ENCODE measurements at regions not wholly inside any gene's neighbourhood (a gene's known extent, or its start where the extent isn't known, plus 50 kb on each side); places are given as distances from the start of the nearest gene placed in this dataset.
"Not testable (repeated sequence)": the region's sequence is repeated elsewhere in the genome, so short reads cannot be mapped to it uniquely, and the experiment has no call there.

DNA sequence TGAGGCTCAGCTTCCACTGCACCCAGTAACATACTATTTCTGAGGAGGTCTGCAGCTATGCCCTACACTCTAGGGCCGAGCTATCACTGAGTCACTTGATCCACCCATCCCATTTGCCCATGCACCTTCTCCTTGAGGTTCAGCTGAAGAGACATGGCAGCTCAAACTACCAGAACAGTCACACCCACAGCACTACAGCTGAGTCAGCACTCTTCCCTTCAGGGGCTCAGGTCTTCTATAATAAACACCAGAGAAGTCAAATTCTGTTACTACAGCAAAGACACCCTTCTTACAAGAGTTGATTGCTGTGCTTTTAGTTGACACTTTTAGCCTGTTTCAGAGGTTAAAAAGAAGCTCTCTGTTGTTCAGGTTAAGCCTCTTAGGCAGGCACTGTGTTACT lies 1696.4 kb upstream of the ADGRL3 start:
- no peak for DNase-seq (ENCODE audit: low read depth)
- no peaks in the 10 kb centered on the region for H3K79me2 ChIP-seq (ENCODE audit: insufficient read depth, low read length)
- no peaks in the 10 kb centered on the region for H3K36me3 Mint-ChIP-seq (ENCODE audit: low read depth, unreplicated experiment)
- no peaks in the 10 kb centered on the region for H3K27me3 Mint-ChIP-seq (ENCODE audit: low read depth, unreplicated experiment)
- no peaks in the 10 kb centered on the region for H3K4me1 ChIP-seq (ENCODE audit: insufficient read depth, low read length)
- no peak overlapping the region for H3K4me3 ChIP-seq (ENCODE audit: insufficient read depth, low read depth, low read length)
- no peak overlapping the region for H3K4me3 Mint-ChIP-seq (ENCODE audit: unreplicated experiment)
- H3K9me3 Mint-ChIP-seq (ENCODE audit: unreplicated experiment) = no peaks in the 10 kb centered on the region
- H3K9ac ChIP-seq (ENCODE audit: low read length) = no peak overlapping the region
- no peaks in the 10 kb centered on the region for H3K9me3 ChIP-seq (ENCODE audit: insufficient read depth, low read depth, low read length)
- H4K20me1 ChIP-seq (ENCODE audit: insufficient read depth, low read length) = no peaks in the 10 kb centered on the region
- no peaks in the 10 kb centered on the region for H3K36me3 ChIP-seq (ENCODE audit: insufficient read depth, low read length)
- H3K27ac Mint-ChIP-seq (ENCODE audit: unreplicated experiment) = no peak overlapping the region
- TF ChIP-seq EZH2 (IDR thresholded peaks at IDR 0.05; ENCODE audit: insufficient read depth, low read length) (no peak), CTCF (IDR thresholded peaks at IDR 0.05; ENCODE audit: insufficient read depth, low read depth, low read length) (no peak)
- no peak overlapping the region for H3K27ac ChIP-seq (ENCODE audit: low read depth, low read length)
- no peak overlapping the region for H2AFZ ChIP-seq (ENCODE audit: low read depth, low read length)
- no peaks in the 10 kb centered on the region for H3K27me3 ChIP-seq (ENCODE audit: insufficient read depth, low read length)
- no peak overlapping the region for H3K4me2 ChIP-seq (ENCODE audit: low read length)
- H3K4me1 Mint-ChIP-seq (ENCODE audit: low read depth, unreplicated experiment) = no peaks in the 10 kb centered on the region
- no peak for FAIRE-seq

- not testable (repeated sequence) for H3K4me3 ChIP-seq (ENCODE audit: insufficient read depth, low read depth, low read length); H2AFZ ChIP-seq (ENCODE audit: low read depth, low read length); H3K79me2 ChIP-seq (ENCODE audit: insufficient read depth, low read length); H3K9me3 ChIP-seq (ENCODE audit: insufficient read depth, low read depth, low read length); H3K4me3 Mint-ChIP-seq (ENCODE audit: unreplicated experiment); H3K27ac ChIP-seq (ENCODE audit: low read depth, low read length); H4K20me1 ChIP-seq (ENCODE audit: insufficient read depth, low read length); H3K4me1 ChIP-seq (ENCODE audit: insufficient read depth, low read length); H3K27me3 Mint-ChIP-seq (ENCODE audit: low read depth, unreplicated experiment); H3K36me3 Mint-ChIP-seq (ENCODE audit: low read depth, unreplicated experiment); H3K4me2 ChIP-seq (ENCODE audit: low read length); H3K27ac Mint-ChIP-seq (ENCODE audit: unreplicated experiment); H3K36me3 ChIP-seq (ENCODE audit: insufficient read depth, low read length); H3K4me1 Mint-ChIP-seq (ENCODE audit: low read depth, unreplicated experiment); H3K27me3 ChIP-seq (ENCODE audit: insufficient read depth, low read length); H3K9me3 Mint-ChIP-seq (ENCODE audit: unreplicated experiment); H3K9ac ChIP-seq (ENCODE audit: low read length); DNase-seq (ENCODE audit: low read depth); FAIRE-seq
These were observed 1688.3 kb upstream of the ADGRL3 start for GRCh38 chr4:59511809-59512208.

DNA sequence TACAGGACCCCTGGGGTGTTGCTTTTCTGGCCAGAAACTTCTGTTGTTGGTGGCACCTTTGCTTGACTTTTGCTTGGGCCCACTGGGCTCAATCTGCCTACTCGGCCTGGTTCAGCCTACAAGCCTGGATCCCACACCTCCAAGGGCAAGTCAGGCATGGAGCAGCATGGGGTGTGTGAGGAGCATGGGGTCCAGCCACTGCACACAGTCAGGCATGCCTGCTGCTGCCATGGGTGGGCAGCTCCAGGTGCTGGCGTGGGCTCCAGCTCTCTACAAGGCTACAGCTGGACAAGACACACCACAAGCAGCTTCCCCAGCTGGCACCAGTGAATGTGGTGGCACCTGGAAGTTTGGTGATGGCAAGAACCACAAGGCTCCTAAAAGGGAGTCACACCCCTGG lies 1683.1 kb upstream of the ADGRL3 start:
- H3K27ac Mint-ChIP-seq (ENCODE audit: unreplicated experiment) = no peak overlapping the region
- DNase-seq (ENCODE audit: low read depth) (no peak), FAIRE-seq (no peak)
- Histone ChIP-seq H4K20me1 (ENCODE audit: insufficient read depth, low read length) (no peaks in the 10 kb centered on the region), H3K27ac (ENCODE audit: low read depth, low read length) (no peak overlapping the region), H3K4me2 (ENCODE audit: low read length) (no peak overlapping the region), H3K9me3 (ENCODE audit: insufficient read depth, low read depth, low read length) (no peaks in the 10 kb centered on the region), H3K9ac (ENCODE audit: low read length) (no peak overlapping the region), H3K4me1 (ENCODE audit: insufficient read depth, low read length) (no peaks in the 10 kb centered on the region), H3K36me3 (ENCODE audit: insufficient read depth, low read length) (no peaks in the 10 kb centered on the region), H3K79me2 (ENCODE audit: insufficient read depth, low read length) (no peaks in the 10 kb centered on the region), H2AFZ (ENCODE audit: low read depth, low read length) (no peak overlapping the region), H3K27me3 (ENCODE audit: insufficient read depth, low read length) (no peaks in the 10 kb centered on the region), H3K4me3 (ENCODE audit: insufficient read depth, low read depth, low read length) (no peak overlapping the region)
- H3K27me3 Mint-ChIP-seq (ENCODE audit: low read depth, unreplicated experiment) = peaks cover 2% of the 10 kb centered on the region
- no peaks in the 10 kb centered on the region for H3K9me3 Mint-ChIP-seq (ENCODE audit: unreplicated experiment)
- no peak overlapping the region for H3K4me3 Mint-ChIP-seq (ENCODE audit: unreplicated experiment)
- H3K4me1 Mint-ChIP-seq (ENCODE audit: low read depth, unreplicated experiment) = no peaks in the 10 kb centered on the region
- H3K36me3 Mint-ChIP-seq (ENCODE audit: low read depth, unreplicated experiment) = no peaks in the 10 kb centered on the region
- TF ChIP-seq EZH2 (IDR thresholded peaks at IDR 0.05; ENCODE audit: insufficient read depth, low read length) (no peak), CTCF (IDR thresholded peaks at IDR 0.05; ENCODE audit: insufficient read depth, low read depth, low read length) (no peak)

Data from astrocyte (in vitro differentiated cells and primary cell).